Middle frontal gyrus (tissue), 1 donor: ENCODE measurements at regions not wholly inside any gene's neighbourhood (a gene's known extent, or its start where the extent isn't known, plus 50 kb on each side); places are given as distances from the start of the nearest gene placed in this dataset.
"Not testable (repeated sequence)": the region's sequence is repeated elsewhere in the genome, so short reads cannot be mapped to it uniquely, and the experiment has no call there.

Experiments
- DNase-seq: peaks from one replicate; pipeline ENCODE4 v3.0.0-alpha.2; 2015; ENCODE audit warnings: low spot score; ENCODE audit errors: extremely low spot score

DNA sequence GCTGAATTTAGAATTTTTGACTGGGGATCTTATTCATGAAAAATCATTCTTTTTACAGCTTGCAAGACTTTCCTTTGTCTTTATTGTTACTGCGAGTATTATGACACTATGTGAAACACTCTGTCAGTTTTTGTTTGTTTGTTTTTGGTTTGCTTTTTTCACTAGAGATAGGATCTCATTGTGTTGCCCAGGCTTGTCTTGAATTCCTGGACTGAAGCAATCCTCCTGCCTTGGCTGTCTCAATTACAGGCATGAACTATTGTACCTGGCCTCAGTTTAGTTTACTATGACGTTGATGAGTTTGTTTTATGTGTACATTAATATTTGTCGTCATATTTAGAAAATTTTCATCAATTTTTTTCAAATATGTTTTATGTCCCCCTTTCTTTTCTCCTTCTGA is 1030.0 kb upstream of the PRR20A start:
- no peak for DNase-seq

DNA sequence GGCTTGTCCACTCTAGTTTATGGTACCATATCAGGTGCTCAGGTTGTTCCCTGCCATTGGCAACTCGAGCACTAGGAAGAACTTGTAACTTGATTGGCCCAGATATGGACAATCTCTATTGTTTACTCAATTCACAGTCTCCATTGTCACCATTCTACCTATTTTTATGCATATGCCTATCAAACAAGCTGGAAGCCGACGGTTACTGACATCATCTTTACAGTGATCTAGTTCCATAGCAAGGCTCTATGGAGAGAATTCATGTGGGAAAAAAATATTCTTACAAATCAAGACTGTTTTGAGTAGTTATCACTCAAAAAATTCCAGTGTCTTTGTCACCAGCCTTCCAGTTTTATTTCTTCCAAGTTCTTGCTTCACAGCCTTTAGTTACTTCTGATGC is 1006.2 kb upstream of the PRR20A start:
- DNase-seq = no peak

DNA sequence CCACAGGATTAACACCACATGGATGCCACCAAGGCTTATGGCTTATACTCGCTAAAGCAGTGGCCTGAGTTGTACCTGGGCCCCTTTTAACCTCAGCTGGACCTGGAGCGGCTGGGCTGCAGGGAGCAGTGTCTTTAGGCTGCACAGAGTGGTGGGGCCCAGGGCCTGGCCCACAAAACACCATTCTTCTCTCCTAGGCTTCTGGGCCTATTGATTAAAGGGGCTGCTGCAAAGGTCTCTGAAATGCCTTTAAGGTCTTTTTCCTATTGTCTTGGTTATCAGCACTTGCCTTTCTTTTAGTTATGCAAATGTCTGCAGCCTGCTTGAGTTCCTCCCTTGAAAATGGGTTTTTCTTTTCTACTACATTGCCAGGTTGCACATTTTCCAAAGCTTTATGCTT is 973.9 kb upstream of the PRR20A start:
- DNase-seq = no peak

DNA sequence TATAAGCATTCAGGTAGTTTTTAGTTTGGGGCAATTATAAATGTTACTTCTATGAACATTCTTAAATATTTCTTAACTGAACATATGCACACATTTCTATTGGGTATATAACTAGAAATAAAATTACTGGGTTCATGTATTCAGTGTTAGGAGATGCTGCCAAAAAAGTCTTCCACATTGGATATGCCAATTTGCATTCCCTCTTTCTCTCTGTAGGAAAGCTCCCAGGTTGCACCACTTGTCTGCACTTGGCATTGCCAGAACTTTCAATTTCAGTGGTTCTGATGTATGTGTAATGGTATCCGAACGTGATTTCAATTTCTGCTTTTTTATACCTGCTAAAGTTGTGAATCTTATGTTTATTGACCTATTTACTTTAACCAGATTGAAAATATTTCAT is 972.1 kb upstream of the PRR20A start:
- no peak for DNase-seq

DNA sequence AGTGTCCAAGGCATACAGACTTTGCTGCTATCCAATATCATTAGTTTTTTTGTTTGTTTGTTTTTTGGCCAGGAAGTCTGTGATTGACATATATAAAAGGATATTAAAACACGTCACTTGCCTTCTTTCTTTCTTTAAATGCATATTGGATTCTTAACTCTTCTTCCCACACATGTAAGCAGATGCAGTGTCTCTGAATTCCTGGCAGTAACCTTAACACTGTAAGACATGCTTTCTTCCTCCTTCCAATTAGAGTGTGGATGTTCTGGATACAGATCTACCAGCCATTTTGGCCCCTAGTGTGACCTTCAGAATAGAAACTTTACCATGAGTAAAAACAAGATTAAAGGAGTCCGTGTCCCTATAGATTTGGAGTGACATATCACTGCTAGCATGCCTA is 967.4 kb upstream of the PRR20A start:
- DNase-seq = no peak

DNA sequence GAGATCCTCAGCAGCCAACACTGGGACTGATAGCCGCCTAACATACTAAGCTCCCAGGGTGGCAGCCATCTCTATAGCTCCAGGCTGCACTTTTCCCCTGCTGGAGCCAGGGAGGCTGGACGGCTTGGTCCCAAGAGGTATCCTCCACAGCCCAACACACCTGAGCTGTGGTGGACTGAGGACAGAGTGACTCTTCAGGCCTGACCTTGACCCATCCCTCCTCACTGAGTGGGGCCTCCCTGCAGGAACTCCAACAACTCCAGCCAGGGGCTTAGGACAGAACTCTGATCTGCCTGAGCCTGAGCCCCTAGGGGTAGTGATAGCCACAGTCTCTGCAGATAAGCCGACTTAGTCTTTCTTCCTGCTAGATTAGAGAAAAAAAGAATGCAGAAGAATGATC is 958.1 kb upstream of the PRR20A start:
- no peak for DNase-seq

DNA sequence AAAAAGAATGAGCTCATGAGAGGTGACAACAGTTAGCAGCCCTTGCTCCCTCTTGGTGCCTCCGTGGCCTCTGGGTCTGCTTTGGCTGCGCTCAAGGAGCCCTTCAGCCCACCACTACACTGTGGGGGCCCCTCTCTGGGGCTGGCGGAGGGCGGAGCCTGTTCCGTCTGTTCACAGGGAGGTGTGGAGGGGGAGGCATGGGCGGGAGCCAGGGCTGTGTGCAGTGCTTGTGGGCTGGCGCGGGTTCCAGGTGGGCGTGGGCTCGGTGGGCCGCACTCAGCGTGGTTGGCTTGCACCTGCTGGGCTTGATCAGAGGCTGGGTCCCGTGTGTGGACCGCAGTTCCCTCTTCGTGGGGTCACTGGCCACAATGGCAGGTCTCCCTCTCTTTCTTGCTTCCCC is 953.4 kb upstream of the PRR20A start:
- no peak for DNase-seq

DNA sequence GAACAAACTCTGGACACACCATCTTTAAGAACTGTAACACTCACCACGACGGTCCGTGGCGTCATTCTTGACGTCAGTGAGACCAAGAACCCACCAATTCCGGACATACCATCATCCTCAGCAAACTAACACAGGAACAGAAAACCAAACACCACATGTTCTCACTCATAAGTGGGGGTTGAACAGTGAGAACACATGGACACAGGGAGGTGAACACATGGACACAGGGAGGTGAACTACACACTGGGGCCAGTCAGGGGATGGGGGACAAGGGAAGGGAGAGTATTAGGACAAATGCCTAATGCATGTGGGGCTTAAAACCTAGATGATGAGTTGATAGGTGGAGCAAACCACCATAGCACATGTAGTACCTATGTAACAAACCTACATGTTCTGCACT is 952.1 kb upstream of the PRR20A start:
- not testable (repeated sequence) for DNase-seq

DNA sequence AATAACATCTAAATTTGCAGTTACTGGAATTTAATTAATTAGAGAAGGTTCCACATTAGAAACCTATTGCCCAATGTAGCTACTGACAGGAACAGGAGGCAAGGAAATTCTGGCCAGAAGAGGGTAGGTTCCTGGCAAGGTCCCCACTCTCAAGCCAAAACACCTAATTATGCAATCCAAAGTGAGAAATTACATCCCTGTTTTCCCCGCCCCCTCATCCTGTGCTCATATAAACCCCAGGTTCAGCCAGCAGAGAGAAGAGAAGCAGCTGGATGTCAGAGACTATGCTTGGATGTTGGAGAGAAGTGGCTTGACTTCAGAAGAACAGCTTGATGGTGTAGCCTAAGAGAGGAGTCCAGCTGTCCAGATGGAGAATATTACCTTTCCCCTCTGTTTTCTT is 951.3 kb upstream of the PRR20A start:
- DNase-seq = no peak

DNA sequence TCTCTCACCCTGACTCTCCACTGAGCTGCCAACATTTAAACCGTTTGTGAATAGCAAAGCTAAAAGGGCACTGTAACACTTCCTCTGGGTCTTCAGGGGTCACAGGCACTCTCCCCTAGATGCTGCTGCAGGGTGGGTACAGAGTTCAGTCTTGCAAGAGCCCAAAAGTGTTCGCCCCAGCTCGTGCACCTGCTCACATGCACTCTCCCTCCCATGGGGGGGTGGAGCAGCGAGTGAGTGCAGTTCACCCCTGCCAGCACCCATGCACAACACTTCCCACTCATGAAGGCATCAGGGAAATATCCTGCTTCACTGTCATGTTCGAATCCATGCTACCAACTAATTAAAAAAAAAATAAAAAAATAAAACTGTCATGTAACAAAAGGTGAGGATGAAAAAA is 950.7 kb upstream of the PRR20A start:
- no peak for DNase-seq

DNA sequence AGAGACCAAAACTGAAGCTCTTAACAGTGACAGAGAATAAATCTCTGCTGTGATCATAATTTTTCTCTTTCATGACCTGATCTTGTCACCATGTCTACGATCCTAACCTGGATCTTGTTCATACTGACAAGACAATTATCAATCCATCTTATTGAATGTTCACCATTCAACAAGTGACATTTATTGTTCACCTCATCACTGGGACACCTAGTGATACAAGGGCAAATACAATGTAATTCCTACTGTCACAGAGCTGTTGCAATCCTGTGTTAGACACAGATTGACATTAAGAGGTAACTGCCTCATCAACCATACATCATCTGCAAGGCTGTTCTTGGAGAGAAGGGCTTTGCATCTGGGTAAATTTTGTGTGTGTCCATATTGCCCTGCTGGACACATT is 942.4 kb upstream of the PRR20A start:
- no peak for DNase-seq

DNA sequence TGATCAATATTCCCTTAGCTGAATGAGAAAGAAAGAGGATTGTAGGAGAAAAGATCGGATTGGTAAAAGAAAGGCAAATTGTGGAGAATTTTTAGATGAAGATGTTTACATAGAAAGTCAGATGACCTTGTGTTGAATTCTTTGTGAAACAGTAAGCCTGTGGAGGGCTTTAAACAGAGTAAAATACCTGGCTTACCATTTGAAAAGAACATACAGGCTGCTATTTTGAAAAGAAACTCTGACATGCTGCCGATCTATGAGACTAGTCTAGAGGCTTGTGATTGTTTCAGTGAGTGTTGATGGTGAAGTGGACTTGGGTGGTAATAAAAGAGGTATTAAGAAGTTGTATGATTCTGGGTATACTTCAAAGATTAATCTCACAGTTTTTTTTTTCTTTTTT is 938.9 kb upstream of the PRR20A start:
- no peak for DNase-seq

DNA sequence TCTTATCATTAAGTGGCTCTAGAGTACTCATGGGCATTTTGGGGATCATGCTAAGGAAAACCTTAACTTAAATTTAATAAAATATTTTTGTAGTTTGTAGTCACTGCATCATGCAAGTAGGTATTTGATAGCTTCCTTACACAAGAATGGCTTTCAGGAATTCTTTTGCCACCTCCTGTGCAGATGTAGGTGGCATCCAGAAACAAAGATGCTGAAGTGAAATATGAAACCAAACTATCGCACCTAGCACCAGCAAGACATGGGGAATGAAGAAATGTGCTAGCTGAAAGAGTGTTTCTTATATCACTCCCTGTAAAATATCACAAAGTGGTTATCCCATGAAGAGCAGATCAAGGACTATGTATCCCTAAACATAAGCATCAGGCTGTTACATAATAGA is 924.5 kb upstream of the PRR20A start:
- no peak for DNase-seq

DNA sequence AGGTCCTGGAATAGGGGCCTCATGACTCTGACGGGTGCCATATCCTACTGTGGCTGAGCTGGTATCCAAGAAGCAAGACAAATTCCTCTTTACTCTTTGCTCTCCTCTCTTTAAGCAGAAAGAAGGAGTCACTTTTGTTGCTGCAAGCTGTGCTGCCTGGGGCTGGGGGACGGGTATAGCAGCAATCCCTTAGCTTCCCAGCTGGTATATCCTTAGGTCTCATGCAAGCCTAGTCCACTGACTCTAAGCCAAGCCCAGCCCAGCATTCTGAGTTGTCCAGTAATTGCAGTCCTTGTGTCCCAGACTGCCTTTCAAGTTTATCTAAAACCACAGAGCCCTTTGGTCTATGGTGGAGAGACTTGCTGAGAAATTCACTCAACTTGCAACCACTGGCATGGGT is 893.0 kb upstream of the PRR20A start:
- no peak for DNase-seq

DNA sequence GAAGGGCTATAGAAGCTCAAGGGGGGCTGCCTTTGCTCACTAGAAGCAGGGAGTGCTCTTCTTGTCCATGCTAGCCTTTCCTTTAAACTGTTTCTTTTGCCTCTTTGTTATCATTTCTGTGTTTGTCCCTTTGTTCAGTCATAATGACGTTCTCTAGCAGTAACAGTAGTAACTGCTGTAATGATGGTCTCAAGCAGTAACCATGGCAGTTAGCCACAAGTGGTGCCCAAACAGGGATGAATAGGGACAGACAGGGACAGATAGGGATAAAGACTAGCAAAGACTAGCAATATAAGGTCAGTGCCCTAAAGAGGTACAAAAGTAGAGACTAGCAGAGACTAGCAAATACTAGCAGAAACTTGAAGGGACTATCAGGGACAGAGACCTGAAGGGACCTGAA is 869.0 kb upstream of the PRR20A start:
- no peak for DNase-seq

DNA sequence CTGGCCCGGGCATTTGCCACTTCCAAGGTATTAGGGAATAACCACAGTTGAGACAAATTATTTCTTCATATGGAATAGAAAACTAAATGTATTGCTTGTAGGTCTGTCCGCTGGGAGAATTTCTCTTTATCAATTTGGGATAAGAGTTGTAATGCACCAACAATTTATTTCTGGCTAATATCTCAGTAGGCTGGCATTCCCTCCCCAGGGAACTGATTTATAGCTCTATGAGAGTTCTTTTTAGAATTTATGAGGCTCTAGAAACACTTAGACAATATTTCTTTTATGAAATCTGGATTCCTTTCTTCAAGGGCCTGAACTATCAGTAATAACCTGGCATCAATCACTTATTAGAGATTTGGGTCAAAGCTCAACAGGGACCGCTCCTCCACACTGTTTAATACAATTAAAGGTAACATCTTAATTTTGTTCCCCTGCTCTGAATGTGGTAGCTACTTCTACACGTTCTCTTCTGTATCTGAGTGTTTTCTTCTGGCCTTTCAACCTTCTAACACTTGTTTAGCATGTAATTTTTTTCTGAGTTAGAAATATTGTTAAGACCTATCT is 857.4 kb upstream of the PRR20A start:
- no peak for DNase-seq

DNA sequence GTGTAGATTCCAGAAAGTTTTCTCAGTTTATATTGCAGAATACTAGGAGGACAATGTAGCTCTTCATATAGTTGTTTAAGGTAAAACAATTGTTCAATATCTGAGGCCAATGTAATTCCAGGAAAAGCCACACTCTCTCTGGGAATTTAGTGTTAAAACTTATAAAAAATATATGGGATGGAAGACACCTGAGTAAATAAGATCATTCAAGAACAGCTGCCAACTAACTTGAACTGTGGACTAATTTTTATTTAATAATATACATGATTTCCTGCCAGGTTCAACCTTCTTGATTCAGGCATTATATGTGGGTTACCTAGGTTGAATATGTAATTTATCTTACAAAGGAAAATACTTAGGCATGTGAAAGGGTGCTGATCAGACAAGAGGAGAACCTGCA is 841.1 kb upstream of the PRR20A start:
- no peak for DNase-seq

DNA sequence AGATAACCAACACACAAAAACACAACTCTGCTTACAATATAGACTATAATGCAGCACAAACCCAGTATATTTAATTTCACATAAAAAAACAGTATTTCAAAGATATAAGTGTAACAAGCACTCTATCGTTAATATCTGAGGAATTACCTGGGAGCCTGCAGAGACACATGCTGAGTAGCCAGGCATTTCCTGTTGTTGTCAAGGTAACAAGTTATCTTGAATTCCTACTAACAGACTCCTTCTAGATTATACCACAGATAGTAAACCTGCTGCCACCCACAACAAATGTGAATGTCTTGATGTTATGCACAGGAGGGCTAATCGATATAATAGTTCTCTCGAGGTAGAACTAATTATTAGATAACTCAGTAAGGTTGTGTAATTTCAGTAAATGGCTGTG is 826.0 kb upstream of the PRR20A start:
- DNase-seq = no peak

DNA sequence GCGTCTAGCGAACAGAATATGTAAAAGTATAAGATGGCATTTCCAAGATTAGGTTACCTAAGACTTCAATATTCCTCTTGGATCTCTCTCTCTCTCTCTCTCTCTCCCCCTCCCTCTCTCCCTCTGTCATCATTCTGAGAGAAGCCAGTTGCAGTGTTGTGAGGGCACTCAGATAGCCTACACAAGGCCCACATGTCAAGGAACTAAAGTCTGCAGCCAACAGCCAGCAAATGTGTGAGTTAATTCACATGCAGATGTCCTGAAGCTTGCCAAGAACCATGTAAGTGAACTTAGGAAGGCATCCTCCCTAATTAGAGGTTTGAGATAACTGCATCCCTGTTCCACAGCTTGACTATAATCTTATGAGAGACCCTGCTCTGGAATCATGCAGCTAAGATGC is 822.9 kb upstream of the PRR20A start:
- DNase-seq = no peak

DNA sequence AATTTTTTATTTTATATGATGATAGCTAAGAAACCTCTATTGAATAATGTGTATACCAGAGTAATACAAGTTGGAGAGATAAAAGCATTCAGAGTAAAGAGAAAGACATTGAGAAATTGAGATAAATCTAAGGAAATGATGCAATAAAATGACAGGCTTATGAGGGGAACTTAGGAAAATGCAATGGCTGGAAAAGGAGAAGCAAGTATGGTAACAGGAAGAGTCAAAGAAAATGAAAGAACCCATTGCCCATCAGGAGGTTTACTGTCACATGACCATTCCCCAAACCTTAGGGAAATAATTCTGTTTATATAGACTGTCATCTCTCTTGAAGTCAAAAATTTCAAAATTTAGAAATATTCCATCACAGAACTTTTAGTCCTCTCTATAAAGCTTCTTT is 808.0 kb upstream of the PRR20A start:
- DNase-seq = no peak

DNA sequence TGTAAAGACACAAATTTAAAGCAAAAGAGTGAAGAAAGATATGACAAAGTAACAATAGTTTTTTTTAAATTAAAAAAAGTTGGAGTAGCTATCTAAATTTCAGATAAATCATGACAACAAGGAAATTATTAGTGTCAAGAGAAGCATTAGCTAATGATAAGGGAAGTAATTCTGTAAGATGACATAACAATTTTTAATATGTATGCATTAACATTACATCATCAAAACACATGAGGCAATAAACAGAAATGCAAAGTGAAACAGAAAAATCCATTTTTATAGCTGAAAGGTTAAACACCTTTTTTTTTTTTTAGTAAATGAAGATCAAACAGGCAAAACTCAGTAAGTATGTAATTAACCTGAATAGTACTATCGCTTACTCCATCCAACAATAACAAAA is 804.9 kb upstream of the PRR20A start:
- no peak for DNase-seq

DNA sequence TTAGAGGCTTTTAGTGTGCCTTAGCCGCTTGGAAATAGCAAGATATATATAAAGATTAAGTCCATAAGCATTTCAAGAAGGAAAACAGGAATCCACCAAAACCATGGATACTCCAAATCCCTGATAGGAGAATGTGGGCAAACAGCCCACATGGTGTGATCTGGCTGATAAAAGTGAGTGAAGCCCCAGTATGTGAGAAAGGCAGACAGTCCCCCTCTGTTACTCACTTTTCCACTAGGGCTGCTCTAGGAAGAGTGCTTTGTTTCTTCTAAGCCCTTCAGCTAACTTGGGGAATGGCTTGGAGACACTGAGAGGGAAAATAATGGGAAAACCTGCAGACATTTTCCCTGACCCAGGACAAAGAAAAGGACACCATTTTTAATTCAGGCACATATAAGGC is 802.3 kb upstream of the PRR20A start:
- no peak for DNase-seq

DNA sequence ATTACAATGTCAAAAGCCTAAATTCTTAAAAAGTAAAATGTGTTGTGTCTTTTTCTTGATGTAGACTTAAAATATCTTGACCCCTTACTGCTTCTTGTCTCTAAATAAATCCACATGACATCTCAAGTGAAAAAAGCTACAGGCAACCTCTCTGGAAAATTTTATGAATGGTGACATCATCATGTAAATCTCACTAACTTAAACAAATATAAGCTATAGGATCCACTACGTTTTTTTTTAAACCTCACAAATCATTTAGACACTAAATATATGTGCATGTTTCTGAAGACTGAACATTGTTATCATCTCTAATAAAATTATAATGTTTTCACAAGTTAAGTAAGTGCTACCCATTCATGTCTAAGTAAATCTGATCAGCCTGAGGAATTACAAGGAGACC is 793.7 kb upstream of the PRR20A start:
- no peak for DNase-seq

DNA sequence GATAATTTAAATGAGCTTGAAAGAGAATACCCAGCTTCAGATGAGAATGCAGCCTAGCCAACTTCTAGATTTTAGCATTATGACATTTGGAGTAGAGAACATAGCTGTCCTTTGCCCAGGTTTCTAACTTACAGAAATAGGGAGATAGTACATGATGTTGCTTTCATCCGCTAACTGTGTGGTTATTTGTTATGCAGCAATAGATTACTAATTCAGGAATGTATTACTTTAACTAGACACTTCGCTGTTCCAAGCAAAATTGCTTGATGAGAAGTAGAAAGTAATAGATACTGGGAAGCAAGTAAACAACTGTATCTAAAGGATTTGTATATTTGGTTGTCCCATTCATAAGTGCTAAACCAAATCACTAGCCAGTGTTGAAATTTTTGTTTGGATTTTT is 790.9 kb upstream of the PRR20A start:
- no peak for DNase-seq
